GM23338 (cell line): ENCODE measurements at regions not wholly inside any gene's neighbourhood (a gene's known extent, or its start where the extent isn't known, plus 50 kb on each side); places are given as distances from the start of the nearest gene placed in this dataset.

ENCODE experiments used
- ATAC-seq: fragments of 200-7000 bp; cut with Tn5 transposase; 3 replicates; pipeline ENCODE4 v1.9.1; 2020
- DNase-seq: peaks from one replicate; pipeline ENCODE4 v3.0.0-alpha.2; 2015; ENCODE audit warnings: low spot score
- H2AFZ ChIP-seq: fragments of 200-600 bp; sonication (generic); 2 replicates; pipeline ENCODE4 v1.8.0; 2016; ENCODE audit warnings: antibody characterized with exemption, mild to moderate bottlenecking, moderate library complexity
- H3F3A ChIP-seq: fragments of 200-600 bp; sonication (generic); replicated peaks from 2 replicates; pipeline ENCODE4 v1.8.0; 2017; ENCODE audit warnings: antibody characterized with exemption, mixed run types, low read depth
- H3K27ac ChIP-seq: fragments of 200-600 bp; sonication (generic); 2 replicates; pipeline ENCODE4 v1.6.1; 2016; ENCODE audit warnings: low read depth
- H3K27me3 ChIP-seq: fragments of 200-600 bp; sonication (generic); 2 replicates; pipeline ENCODE4 v1.8.0; 2016; ENCODE audit warnings: mild to moderate bottlenecking, mixed run types, moderate library complexity; ENCODE audit not compliant: insufficient read depth
- H3K36me3 ChIP-seq: fragments of 200-600 bp; sonication (generic); 2 replicates; pipeline ENCODE4 v1.8.0; 2016; ENCODE audit warnings: mild to moderate bottlenecking; ENCODE audit not compliant: insufficient read depth
- H3K4me1 ChIP-seq: fragments of 200-600 bp; sonication (generic); 2 replicates; pipeline ENCODE4 v1.8.0; 2016; ENCODE audit warnings: mild to moderate bottlenecking, moderate library complexity; ENCODE audit not compliant: insufficient read depth
- H3K4me2 ChIP-seq: fragments of 200-600 bp; sonication (generic); 2 replicates; pipeline ENCODE4 v1.7.1; 2017; ENCODE audit warnings: mixed run types
- H3K4me3 ChIP-seq: fragments of 200-600 bp; sonication (generic); 2 replicates; pipeline ENCODE4 v1.6.1; 2016; ENCODE audit warnings: mixed run types
- H3K79me2 ChIP-seq: fragments of 200-600 bp; sonication (generic); replicated peaks from 2 replicates; pipeline ENCODE4 v1.8.0; 2017; ENCODE audit warnings: mild to moderate bottlenecking; ENCODE audit not compliant: insufficient read depth
- H3K9me2 ChIP-seq: fragments of 200-600 bp; sonication (generic); 2 replicates; pipeline ENCODE4 v1.8.0; 2017; ENCODE audit not compliant: insufficient read depth
- H4K20me1 ChIP-seq: fragments of 200-600 bp; sonication (generic); replicated peaks from 2 replicates; pipeline ENCODE4 v1.8.0; 2017; ENCODE audit warnings: mild to moderate bottlenecking; ENCODE audit not compliant: insufficient read depth
- H3K27ac Mint-ChIP-seq: 2 replicates; pipeline ENCODE4 v1.8.0; 2020; ENCODE audit warnings: inconsistent platforms, mild to moderate bottlenecking, moderate library complexity, mixed read lengths
- H3K27me3 Mint-ChIP-seq: 3 replicates; pipeline ENCODE4 v1.8.0; 2022; ENCODE audit warnings: low read depth, mild to moderate bottlenecking, moderate library complexity, mixed read lengths, inconsistent platforms; ENCODE audit not compliant: insufficient read depth, poor library complexity
- H3K36me3 Mint-ChIP-seq: 3 replicates; pipeline ENCODE4 v1.8.0; 2021; ENCODE audit warnings: low read depth, mild to moderate bottlenecking, inconsistent platforms, moderate library complexity, mixed read lengths
- H3K4me1 Mint-ChIP-seq: 3 replicates; pipeline ENCODE4 v1.8.0; 2020; ENCODE audit warnings: mild to moderate bottlenecking, inconsistent platforms, mixed read lengths
- H3K4me3 Mint-ChIP-seq: 3 replicates; pipeline ENCODE4 v1.8.0; 2021; ENCODE audit warnings: moderate library complexity, mild to moderate bottlenecking, inconsistent platforms, mixed read lengths
- H3K9me3 Mint-ChIP-seq: 3 replicates; pipeline ENCODE4 v1.8.0; 2020; ENCODE audit warnings: moderate library complexity, mild to moderate bottlenecking, inconsistent platforms, mixed read lengths
- CREB1 ChIP-seq: fragments of 250-450 bp; sonication (Bioruptor Pico); IDR thresholded peaks from 2 replicates; pipeline ENCODE4 v1.5.0; 2020; ENCODE audit warnings: low read depth, mild to moderate bottlenecking, moderate library complexity
- EZH2 ChIP-seq: fragments of 200-600 bp; sonication (generic); IDR thresholded peaks from one replicate; pipeline ENCODE4 v1.8.0; 2017; ENCODE audit warnings: antibody characterized with exemption, mild to moderate bottlenecking, low read depth; ENCODE audit not compliant: unreplicated experiment
- JUNB ChIP-seq: IDR thresholded peaks from one replicate; pipeline ENCODE4 v1.6.1; 2016; ENCODE audit warnings: antibody characterized with exemption; ENCODE audit not compliant: unreplicated experiment
- NANOG ChIP-seq: IDR thresholded peaks from 2 replicates; pipeline ENCODE4 v1.6.1; 2016; ENCODE audit warnings: antibody characterized with exemption, borderline replicate concordance
- POLR2AphosphoS5 ChIP-seq: IDR thresholded peaks from 2 replicates; pipeline ENCODE4 v1.6.1; 2016; ENCODE audit warnings: antibody characterized with exemption, low read depth
- STAT1 ChIP-seq: IDR thresholded peaks from one replicate; pipeline ENCODE4 v1.6.1; 2016; ENCODE audit warnings: antibody characterized with exemption; ENCODE audit not compliant: unreplicated experiment
- TF ChIP-seq, protein P1 (sequence below): fragments of 250-450 bp; sonication (Bioruptor Pico); IDR thresholded peaks from 2 replicates; pipeline ENCODE4 v1.5.0; 2020; ENCODE audit warnings: mild to moderate bottlenecking, moderate library complexity
- TF ChIP-seq, protein P2 (sequence below): IDR thresholded peaks from 2 replicates; pipeline ENCODE4 v1.6.1; 2016; ENCODE audit warnings: antibody characterized with exemption

- TF ChIP-seq, protein P1, sequence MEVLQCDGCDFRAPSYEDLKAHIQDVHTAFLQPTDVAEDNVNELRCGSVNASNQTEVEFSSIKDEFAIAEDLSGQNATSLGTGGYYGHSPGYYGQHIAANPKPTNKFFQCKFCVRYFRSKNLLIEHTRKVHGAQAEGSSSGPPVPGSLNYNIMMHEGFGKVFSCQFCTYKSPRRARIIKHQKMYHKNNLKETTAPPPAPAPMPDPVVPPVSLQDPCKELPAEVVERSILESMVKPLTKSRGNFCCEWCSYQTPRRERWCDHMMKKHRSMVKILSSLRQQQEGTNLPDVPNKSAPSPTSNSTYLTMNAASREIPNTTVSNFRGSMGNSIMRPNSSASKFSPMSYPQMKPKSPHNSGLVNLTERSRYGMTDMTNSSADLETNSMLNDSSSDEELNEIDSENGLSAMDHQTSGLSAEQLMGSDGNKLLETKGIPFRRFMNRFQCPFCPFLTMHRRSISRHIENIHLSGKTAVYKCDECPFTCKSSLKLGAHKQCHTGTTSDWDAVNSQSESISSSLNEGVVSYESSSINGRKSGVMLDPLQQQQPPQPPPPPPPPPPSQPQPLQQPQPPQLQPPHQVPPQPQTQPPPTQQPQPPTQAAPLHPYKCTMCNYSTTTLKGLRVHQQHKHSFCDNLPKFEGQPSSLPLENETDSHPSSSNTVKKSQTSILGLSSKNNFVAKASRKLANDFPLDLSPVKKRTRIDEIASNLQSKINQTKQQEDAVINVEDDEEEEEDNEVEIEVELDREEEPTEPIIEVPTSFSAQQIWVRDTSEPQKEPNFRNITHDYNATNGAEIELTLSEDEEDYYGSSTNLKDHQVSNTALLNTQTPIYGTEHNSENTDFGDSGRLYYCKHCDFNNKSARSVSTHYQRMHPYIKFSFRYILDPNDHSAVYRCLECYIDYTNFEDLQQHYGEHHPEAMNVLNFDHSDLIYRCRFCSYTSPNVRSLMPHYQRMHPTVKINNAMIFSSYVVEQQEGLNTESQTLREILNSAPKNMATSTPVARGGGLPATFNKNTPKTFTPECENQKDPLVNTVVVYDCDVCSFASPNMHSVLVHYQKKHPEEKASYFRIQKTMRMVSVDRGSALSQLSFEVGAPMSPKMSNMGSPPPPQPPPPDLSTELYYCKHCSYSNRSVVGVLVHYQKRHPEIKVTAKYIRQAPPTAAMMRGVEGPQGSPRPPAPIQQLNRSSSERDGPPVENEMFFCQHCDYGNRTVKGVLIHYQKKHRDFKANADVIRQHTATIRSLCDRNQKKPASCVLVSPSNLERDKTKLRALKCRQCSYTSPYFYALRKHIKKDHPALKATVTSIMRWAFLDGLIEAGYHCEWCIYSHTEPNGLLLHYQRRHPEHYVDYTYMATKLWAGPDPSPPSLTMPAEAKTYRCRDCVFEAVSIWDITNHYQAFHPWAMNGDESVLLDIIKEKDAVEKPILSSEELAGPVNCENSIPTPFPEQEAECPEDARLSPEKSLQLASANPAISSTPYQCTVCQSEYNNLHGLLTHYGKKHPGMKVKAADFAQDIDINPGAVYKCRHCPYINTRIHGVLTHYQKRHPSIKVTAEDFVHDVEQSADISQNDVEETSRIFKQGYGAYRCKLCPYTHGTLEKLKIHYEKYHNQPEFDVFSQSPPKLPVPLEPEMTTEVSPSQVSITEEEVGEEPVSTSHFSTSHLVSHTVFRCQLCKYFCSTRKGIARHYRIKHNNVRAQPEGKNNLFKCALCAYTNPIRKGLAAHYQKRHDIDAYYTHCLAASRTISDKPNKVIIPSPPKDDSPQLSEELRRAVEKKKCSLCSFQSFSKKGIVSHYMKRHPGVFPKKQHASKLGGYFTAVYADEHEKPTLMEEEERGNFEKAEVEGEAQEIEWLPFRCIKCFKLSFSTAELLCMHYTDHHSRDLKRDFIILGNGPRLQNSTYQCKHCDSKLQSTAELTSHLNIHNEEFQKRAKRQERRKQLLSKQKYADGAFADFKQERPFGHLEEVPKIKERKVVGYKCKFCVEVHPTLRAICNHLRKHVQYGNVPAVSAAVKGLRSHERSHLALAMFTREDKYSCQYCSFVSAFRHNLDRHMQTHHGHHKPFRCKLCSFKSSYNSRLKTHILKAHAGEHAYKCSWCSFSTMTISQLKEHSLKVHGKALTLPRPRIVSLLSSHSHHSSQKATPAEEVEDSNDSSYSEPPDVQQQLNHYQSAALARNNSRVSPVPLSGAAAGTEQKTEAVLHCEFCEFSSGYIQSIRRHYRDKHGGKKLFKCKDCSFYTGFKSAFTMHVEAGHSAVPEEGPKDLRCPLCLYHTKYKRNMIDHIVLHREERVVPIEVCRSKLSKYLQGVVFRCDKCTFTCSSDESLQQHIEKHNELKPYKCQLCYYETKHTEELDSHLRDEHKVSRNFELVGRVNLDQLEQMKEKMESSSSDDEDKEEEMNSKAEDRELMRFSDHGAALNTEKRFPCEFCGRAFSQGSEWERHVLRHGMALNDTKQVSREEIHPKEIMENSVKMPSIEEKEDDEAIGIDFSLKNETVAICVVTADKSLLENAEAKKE (CRISPR knock-in tag), result no peak
Measured at GRCh38 chr4:127450276-127450675, 182.5 kb upstream of the INTU start (continued).

DNA sequence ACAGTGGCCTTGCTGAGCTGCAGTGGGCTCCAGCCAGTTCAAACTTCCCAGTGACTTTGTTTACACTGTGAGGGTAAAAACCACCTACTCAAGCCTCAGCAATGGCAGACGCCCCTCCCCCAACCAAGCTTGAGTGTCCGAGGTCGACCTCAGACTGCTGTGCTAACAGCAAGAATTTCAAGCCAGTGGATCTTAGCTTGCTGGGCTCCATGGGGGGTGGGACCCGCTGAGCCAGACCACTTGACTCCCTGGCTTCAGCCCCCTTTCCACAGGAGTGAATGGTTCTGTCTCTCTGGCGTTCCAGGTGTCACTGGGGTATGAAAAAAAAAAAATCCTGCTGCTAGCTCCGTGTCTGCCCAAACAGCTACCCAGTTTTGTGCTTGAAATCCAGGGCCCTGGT, 168.9 kb upstream of the INTU start:
- DNase-seq (peak; percentile 11), ATAC-seq (no peak)
- Histone ChIP-seq H3K27me3 (no peaks in the 10 kb centered on the region), H3K79me2 (no peaks in the 10 kb centered on the region), H2AFZ (0 out of 2 replicates have a peak overlapping the region, but pooled peaks have one; percentile 38), H3K4me3 (no peak overlapping the region), H3F3A (no peaks in the 10 kb centered on the region), H3K9me2 (peaks cover 7% of the 10 kb centered on the region; the same call in 1 of the 2 replicates), H3K4me2 (no peak overlapping the region), H3K27ac (no peak overlapping the region), H3K4me1 (no peaks in the 10 kb centered on the region), H3K36me3 (no peaks in the 10 kb centered on the region), H4K20me1 (no peaks in the 10 kb centered on the region)
- H3K4me1 Mint-ChIP-seq, result no peaks in the 10 kb centered on the region; the same call in 2 of the 3 replicates
- no peak overlapping the region for H3K27ac Mint-ChIP-seq
- H3K4me3 Mint-ChIP-seq, result no peak overlapping the region
- peaks cover 9% of the 10 kb centered on the region for H3K9me3 Mint-ChIP-seq
- H3K36me3 Mint-ChIP-seq, result 0 out of 3 replicates have a peak, but pooled peaks cover 4% of the 10 kb centered on the region
- H3K27me3 Mint-ChIP-seq, result no peaks in the 10 kb centered on the region
- TF ChIP-seq STAT1, result no peak
- no peak for TF ChIP-seq EZH2
- TF ChIP-seq CREB1 (CRISPR knock-in tag), result no peak
- no peak for TF ChIP-seq JUNB
- no peak for TF ChIP-seq POLR2AphosphoS5
- TF ChIP-seq NANOG, result no peak
- TF ChIP-seq, protein P2, sequence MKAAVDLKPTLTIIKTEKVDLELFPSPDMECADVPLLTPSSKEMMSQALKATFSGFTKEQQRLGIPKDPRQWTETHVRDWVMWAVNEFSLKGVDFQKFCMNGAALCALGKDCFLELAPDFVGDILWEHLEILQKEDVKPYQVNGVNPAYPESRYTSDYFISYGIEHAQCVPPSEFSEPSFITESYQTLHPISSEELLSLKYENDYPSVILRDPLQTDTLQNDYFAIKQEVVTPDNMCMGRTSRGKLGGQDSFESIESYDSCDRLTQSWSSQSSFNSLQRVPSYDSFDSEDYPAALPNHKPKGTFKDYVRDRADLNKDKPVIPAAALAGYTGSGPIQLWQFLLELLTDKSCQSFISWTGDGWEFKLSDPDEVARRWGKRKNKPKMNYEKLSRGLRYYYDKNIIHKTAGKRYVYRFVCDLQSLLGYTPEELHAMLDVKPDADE, result no peak
- TF ChIP-seq, protein P1 (CRISPR knock-in tag), result no peak
